NCI-H1694 (cell line): ENCODE measurements at regions not wholly inside any gene's neighbourhood (a gene's known extent, or its start where the extent isn't known, plus 50 kb on each side); places are given as distances from the start of the nearest gene placed in this dataset.

Source experiments
- DNase-seq: peaks from one replicate; lab custom pipeline; 2025; lab: John Stamatoyannopoulos, UW

- no peak for DNase-seq
Measured at GRCh38 chr3:184508938-184509337, 52.6 kb upstream of the EPHB3 start.

DNA sequence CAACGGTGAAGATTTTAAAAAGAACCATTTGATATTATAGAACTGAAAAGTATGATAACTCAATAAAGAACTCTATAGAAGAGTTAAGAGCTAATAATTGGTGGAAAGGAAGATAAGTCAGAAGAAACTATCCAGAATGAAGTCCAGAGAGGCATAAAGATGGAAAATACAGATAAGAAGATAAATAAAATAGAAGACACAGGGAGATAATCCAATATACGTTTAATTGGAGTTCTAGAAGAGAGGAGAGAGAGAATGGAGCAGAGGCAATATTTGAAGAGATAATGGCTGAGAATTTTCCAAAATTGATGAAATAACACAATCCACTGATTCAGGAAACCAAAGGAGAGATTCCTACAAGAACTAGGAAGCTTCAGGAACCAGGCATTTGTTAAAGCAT is 49.8 kb upstream of the EPHB3 start:
- DNase-seq: no peak
